Fibroblast of mammary gland (primary cell): ENCODE measurements at regions not wholly inside any gene's neighbourhood (a gene's known extent, or its start where the extent isn't known, plus 50 kb on each side); places are given as distances from the start of the nearest gene placed in this dataset.

Experiments used
- DNase-seq: peaks from one replicate; pipeline ENCODE4 v3.0.0-alpha.2; 2010; ENCODE audit warnings: low read depth
- H3K4me3 ChIP-seq: 2 replicates; pipeline ENCODE4 v1.5.1; 2011; ENCODE audit warnings: low read depth, mild to moderate bottlenecking, low read length, moderate library complexity; ENCODE audit not compliant: control insufficient read depth
- CTCF ChIP-seq: conservative IDR thresholded peaks from 2 replicates; pipeline ENCODE4 v1.5.1; 2011; ENCODE audit warnings: low read depth, low read length, inconsistent platforms; ENCODE audit not compliant: control insufficient read depth, insufficient read depth

GRCh38 chr7:35487402-35487801 is 207.5 kb downstream of the HERPUD2 start:
- no peak overlapping the region for H3K4me3 ChIP-seq
- no peak for TF ChIP-seq CTCF
- DNase-seq, result no peak

GRCh38 chr7:35485436-35485835 is 209.5 kb downstream of the HERPUD2 start:
- TF ChIP-seq CTCF, result no peak
- peak; percentile 1 for DNase-seq
- H3K4me3 ChIP-seq, result no peak overlapping the region

GRCh38 chr7:35483568-35483967 is 211.4 kb downstream of the HERPUD2 start:
- H3K4me3 ChIP-seq, result no peak overlapping the region
- TF ChIP-seq CTCF, result no peak
- no peak for DNase-seq

GRCh38 chr7:35482231-35482630 is 212.7 kb downstream of the HERPUD2 start:
- DNase-seq, result no peak
- no peak overlapping the region for H3K4me3 ChIP-seq
- TF ChIP-seq CTCF, result no peak

GRCh38 chr7:35480806-35481205 is 214.1 kb downstream of the HERPUD2 start:
- no peak overlapping the region for H3K4me3 ChIP-seq
- TF ChIP-seq CTCF, result no peak
- no peak for DNase-seq

GRCh38 chr7:35477609-35478008 is 217.3 kb downstream of the HERPUD2 start:
- H3K4me3 ChIP-seq, result no peak overlapping the region
- TF ChIP-seq CTCF, result no peak
- DNase-seq, result no peak

- no peak overlapping the region for H3K4me3 ChIP-seq
- DNase-seq, result no peak
- TF ChIP-seq CTCF, result no peak
Measured at GRCh38 chr7:35474100-35474499, 220.2 kb upstream of the TBX20 start.
